Dedifferentiated amniotic fluid mesenchymal stem cell (primary cell): ENCODE measurements at regions not wholly inside any gene's neighbourhood (a gene's known extent, or its start where the extent isn't known, plus 50 kb on each side); places are given as distances from the start of the nearest gene placed in this dataset.
"Not testable (repeated sequence)": the region's sequence is repeated elsewhere in the genome, so short reads cannot be mapped to it uniquely, and the experiment has no call there.

Source experiments
- DNase-seq: peaks from one replicate; pipeline ENCODE4 v3.0.0-alpha.2; 2016; ENCODE audit errors: extremely low spot score

DNA sequence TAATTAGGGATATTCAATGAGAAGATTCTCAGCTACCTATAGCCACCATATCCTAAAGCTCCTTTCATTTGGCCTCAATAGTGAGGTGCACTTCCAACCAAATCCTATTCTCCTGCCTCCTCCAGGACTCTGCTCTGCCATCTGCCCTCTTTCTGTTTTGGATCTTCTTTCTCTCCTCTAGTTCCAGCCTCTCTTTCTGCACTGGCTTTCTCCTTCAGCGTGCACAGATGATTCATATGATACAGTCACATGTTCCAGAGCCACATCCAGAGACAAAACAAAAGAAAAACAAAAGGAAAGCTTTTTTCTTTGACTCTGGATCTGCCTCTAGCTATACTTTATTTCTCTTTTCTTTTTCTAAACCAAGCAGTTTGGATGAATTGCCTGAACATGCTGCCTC, 531.9 kb upstream of the MAN1A1 start:
- peak; percentile 33 for DNase-seq

GRCh38 chr6:119880840-119881239, 531.3 kb upstream of the MAN1A1 start:
- DNase-seq = no peak

GRCh38 chr6:119879731-119880130, 530.2 kb upstream of the MAN1A1 start:
- no peak for DNase-seq

DNA sequence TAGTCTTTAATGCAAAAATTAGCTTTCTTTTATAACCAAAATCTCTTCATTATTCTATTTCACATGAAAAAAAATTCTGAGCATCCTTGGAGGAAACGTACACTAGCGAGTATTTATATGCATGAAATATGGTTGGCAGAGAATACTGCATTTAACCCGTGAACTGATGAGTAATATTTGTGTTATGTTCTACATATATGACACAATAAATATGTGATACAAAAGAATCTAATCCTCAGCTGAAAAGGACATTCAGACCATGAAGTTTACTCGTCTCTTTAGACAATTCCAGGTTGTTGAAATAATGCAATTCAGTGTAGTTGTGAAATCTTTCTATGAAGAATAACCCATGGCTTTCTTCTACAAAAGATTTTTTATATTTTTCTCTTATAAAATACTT, 524.8 kb upstream of the MAN1A1 start:
- no peak for DNase-seq

- no peak for DNase-seq
Measured at GRCh38 chr6:119873107-119873506, 523.5 kb upstream of the MAN1A1 start.

DNA sequence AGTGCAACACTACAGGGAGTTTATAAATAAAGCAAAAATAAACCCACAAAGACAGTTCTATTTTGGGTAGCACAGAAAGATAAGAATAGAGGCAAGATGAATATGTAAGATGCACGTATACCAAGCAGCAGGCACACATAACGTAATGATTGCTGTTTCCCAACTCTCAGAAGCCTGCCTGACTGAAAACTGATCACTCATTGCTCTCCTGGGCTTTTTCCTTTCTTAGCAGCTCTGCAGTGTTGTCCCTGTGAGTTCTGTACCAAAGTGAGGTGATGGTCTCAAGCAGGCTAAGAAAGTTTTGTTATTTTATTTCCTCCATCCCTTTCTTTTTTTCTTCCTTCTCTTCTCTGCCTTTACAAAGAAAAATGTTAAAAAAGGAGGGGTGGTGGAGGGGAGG, 522.0 kb upstream of the MAN1A1 start:
- DNase-seq = no peak

GRCh38 chr6:119865466-119866350, 516.1 kb upstream of the MAN1A1 start:
- no peak for DNase-seq

DNA sequence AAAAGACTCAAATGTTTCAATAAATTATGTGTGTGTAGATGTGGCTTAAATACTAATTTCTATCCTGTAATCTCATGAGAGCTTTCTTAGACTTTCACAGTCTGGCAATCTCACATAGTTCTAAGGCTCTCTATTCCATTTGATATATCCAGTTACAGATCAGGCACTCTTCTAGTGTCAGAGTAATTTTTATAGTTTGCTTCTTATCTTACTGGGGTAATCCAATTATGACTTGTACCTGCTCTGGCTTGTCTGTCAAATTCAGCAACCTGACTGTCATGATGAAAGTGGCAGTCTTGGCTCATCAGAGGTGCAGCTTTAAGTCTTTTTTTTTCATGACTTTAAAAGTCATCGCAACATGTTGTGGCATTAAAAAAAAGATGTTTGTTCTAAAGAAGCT, 513.2 kb upstream of the MAN1A1 start:
- no peak for DNase-seq

GRCh38 chr6:119858901-119859300, 509.3 kb upstream of the MAN1A1 start:
- peak; percentile 17 for DNase-seq

DNA sequence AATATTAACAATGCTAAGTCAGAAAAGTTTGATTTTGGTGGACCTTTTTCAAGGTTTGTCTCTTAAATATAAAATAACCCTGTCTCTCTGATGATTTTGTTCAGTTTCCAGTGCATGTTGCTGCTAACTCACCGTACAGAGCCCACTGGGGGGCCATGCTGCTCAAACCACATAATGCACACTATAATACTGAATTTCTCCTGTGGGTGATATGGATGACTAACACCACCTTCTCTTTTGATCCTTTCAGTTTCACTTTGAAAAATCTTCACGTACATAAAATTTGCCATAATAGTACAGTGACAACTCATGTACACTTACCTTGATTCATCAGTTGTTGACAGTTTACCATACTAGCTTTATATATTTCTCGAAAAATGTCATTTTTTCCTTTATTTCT, 506.6 kb upstream of the MAN1A1 start:
- no peak for DNase-seq

DNA sequence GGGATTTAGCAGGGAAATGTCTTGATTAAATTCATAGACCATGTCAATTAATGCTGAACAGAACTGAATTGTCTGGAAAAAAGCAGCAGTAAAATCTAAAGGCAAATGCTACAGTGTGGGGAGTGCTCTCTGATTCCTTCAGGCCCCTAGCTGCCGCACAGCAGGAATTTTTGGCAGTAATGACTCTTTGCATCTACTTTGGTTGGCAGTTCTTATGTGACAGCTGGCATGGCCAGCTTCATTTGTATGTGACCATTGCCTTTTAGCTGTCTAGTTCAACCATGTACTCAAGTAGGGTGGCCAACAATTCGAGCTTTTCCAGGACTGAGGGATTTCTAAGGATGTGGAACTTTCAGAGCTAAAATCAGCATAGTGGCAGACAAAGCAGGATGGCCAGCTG, 499.1 kb upstream of the MAN1A1 start:
- DNase-seq = no peak

DNA sequence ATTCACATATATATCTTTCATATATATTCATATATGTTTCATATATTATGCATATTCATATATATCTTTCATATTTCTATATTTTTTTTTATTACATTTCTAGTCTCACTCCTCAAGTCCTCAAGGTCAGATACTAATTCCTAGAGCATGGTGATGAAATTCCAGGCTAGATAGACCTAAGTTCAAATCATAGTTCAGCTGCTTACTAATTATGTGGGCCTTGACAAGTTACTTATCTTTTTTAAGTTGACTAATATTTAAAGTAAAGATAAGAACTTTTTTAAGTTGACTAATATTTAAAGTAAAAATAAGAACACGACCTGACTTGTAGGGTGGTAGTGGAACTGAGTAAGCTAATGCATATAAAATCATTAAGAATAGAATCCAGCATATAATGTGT, 495.6 kb upstream of the MAN1A1 start:
- no peak for DNase-seq

DNA sequence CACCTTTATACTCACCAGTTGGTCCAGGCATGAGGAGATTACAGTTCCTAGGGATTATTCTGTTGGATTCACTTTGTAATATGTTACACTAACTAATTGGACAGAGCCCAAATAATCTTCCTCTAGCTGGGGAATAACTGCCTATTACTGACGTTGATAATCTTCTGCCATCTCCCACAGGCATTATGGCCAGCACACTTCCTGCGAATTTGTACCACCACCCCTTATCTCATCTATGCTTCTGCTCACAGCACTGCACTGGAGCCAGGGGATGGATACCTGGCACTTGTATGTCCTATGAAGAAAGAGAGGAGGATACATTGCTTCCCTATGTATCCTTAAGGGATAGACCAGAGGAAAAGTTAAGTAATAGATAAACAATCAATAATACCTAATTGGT, 494.8 kb upstream of the MAN1A1 start:
- no peak for DNase-seq

DNA sequence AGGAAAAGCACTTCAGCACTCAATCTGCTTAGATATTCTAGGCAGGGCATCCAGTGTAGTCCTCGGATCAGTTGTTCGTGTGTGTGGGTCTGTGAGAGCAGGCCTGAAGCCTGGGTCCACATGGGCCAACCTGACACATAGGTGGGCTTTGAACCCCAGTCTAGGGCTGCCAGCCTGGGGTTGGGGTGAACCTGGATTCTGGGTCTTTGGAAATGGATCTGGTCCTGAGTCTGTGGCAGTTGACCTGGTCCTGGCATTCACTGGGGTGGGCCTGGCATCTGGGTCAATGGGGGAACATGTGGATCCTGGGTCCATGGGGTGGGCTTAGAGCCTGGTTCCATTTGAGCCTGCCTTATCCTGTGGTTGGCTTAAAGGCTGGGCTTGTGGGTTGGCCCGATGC, 492.6 kb upstream of the MAN1A1 start:
- no peak for DNase-seq

DNA sequence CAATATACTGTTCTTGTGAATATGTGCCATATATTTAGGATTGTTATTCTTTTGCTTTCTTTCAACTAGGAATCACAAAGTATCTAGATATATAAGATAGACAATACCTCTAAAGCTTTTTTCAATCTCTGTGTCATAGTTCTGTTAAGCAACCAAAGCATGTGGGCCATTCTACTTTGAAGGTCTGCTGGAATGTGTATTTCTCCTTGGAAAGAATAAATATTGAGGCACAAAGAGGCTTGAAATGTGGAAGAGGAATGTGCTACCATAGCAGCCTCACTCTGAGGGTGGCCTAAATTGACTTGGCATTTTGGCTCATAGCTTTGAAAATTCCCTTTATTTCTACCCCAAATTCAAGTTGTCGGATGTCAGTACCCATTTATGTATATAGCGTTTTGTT, 488.5 kb upstream of the MAN1A1 start:
- DNase-seq = no peak

DNA sequence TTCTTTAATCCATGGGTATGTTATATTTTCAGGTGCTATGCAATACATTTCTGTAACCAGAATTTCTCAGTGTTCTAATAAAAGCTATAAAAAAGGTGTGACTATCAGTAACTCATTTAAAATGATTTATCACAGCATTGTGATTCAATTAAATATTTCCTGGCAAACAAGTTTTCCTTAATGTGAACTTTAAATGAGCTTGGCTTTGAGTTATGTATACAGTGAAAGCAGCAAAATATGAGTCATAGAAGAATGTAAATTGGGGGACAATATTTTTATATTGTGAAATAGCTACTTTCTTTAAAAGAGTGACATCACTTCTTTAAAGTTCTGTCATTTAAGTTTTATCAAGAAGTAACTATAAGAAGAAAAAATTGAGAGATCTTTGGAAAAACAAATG, 484.9 kb upstream of the MAN1A1 start:
- DNase-seq = no peak

- no peak for DNase-seq
Measured at GRCh38 chr6:119832411-119832810, 482.9 kb upstream of the MAN1A1 start.

DNA sequence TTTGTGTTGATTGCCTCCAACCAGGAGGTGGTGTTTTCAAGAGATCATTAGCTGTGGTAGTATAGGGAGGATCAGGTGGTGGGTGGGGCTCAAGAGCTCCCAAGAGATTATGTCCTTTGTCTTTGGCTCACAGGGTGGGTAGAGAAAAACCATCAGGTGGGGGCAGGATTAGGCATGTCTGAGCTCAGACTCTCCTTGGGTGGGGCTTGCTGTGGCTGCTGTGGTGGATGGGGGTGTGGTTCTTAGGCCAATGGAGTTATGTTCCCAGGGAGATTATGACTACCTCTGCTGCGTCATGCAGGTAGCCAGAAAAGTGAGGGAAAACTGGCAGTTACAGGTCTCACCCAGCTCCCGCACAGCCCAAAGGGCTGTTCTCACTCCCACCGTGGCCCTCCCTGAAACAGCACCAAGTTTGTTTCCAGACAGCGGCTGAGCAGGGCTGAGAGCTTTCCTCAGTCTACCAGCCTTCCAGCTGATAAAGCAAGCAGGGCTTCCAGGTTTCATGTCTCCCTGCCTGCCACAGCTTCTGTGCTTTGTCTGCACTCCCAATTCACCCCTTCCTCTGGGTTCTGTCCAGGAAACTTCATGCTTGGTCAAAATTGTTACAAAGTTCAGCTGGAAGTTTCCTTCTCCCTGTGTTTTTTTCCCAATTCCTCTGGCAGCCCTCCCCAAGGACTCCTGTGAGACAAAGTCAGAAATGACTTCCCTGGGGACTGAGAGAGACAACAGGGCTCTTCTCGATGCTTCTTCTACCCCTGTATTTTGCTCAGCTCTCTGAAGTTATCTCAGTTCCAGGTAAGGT, 481.1 kb upstream of the MAN1A1 start:
- no peak for DNase-seq

GRCh38 chr6:119830069-119830468, 480.5 kb upstream of the MAN1A1 start:
- DNase-seq = no peak

DNA sequence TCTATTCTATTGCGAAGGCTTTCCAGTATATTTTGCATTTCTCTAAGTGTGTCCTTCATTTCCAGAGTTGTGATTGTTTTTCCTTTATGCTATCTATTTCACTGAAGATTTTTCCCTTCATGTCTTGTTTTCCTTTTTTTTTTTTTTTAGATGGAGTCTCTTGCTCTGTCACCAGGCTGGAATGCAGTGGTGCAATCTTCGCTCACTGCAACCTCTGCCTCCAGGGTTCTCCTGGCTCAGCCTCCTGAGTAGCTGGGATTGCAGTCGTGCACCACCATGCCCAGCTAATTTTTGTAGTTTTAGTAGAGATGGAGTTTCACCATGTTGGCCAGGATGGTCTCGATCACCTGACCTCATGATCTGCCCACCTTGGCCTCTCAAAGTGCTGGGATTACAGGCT, 479.9 kb upstream of the MAN1A1 start:
- DNase-seq = not testable (repeated sequence)

GRCh38 chr6:119829006-119829405, 479.4 kb upstream of the MAN1A1 start:
- DNase-seq = no peak

DNA sequence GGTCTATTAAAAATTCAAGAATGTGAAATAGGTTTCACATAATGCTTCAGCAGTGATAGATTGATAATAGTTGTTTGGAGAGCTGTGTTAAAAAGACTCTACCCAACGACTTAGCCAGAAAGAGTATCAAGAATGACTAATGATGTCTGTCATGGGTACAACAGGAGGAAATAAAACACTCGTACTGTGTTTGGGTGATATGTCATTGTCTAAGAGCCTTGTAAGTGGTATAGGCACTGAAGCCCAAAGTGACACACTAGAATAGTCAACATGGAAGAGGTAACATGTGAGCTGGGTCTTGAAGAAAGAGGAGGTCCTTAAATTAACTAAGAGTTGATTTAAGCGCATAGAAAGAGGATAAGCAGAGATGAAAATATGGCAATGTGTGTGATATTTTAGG, 471.8 kb upstream of the MAN1A1 start:
- DNase-seq = no peak

DNA sequence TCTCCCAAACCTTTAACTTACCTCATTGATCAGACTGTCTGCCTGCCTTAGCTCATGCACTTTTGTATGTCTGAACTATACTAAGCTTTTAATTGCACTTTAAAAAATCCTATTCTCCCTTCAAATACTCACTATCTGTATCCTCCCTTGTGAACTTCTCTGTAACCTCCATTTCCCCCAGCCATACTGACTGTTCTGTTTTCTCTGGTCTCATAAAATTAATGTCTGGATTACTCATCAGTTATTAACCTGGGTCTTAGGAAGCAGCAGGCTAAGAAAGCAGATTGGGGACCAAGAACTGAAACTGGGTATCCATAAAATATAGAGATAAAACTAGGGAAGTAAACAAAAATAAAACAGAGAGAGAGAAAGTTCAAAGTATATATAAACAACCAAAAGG, 469.3 kb upstream of the MAN1A1 start:
- no peak for DNase-seq
